Progenitor cell of endocrine pancreas (in vitro differentiated cells): ENCODE measurements at regions not wholly inside any gene's neighbourhood (a gene's known extent, or its start where the extent isn't known, plus 50 kb on each side); places are given as distances from the start of the nearest gene placed in this dataset.

Experiments used
- DNase-seq: peaks from one replicate; pipeline ENCODE4 v3.0.0; 2021; ENCODE audit warnings: low spot score; ENCODE audit not compliant: unreplicated experiment
- H3K27ac Mint-ChIP-seq: 2 replicates; pipeline ENCODE4 v1.8.0; 2021; ENCODE audit warnings: mild to moderate bottlenecking, moderate library complexity, mixed read lengths
- H3K27me3 Mint-ChIP-seq: 2 replicates; pipeline ENCODE4 v1.8.0; 2021; ENCODE audit warnings: mixed read lengths
- H3K36me3 Mint-ChIP-seq: 2 replicates; pipeline ENCODE4 v1.8.0; 2022; ENCODE audit warnings: mixed read lengths; ENCODE audit not compliant: insufficient read depth
- H3K4me1 Mint-ChIP-seq: 2 replicates; pipeline ENCODE4 v1.8.0; 2021; ENCODE audit warnings: low read depth, mixed read lengths
- H3K4me3 Mint-ChIP-seq: 2 replicates; pipeline ENCODE4 v1.8.0; 2021; ENCODE audit warnings: low read depth, mild to moderate bottlenecking, moderate library complexity, mixed read lengths
- H3K9me3 Mint-ChIP-seq: 2 replicates; pipeline ENCODE4 v1.8.0; 2021; ENCODE audit warnings: low read depth, mixed read lengths
- CTCF ChIP-seq: fragments of 200-600 bp; sonication (generic); IDR thresholded peaks from one replicate; pipeline ENCODE4 v1.5.0; 2021; ENCODE audit warnings: antibody characterized with exemption, mild to moderate bottlenecking; ENCODE audit not compliant: unreplicated experiment

GRCh38 chr15:93614386-93615104, 525.5 kb upstream of the RGMA start:
- peaks cover 63% of the 10 kb centered on the region for H3K27me3 Mint-ChIP-seq
- H3K4me3 Mint-ChIP-seq = no peak overlapping the region
- H3K36me3 Mint-ChIP-seq = no peaks in the 10 kb centered on the region
- TF ChIP-seq CTCF = no peak
- peaks cover 5% of the 10 kb centered on the region for H3K9me3 Mint-ChIP-seq
- no peak for DNase-seq
- H3K27ac Mint-ChIP-seq = no peak overlapping the region
- no peaks in the 10 kb centered on the region for H3K4me1 Mint-ChIP-seq

- Mint-ChIP-seq H3K9me3 (peaks cover 5% of the 10 kb centered on the region), H3K27me3 (peaks cover 56% of the 10 kb centered on the region), H3K27ac (no peak overlapping the region), H3K36me3 (no peaks in the 10 kb centered on the region), H3K4me3 (no peak overlapping the region), H3K4me1 (no peaks in the 10 kb centered on the region)
- no peak for DNase-seq
- TF ChIP-seq CTCF = no peak
Observed at GRCh38 chr15:93613386-93613785, 524.4 kb upstream of the RGMA start.

- no peak for TF ChIP-seq CTCF
- no peak for DNase-seq
- H3K4me3 Mint-ChIP-seq = no peak overlapping the region
- no peaks in the 10 kb centered on the region for H3K36me3 Mint-ChIP-seq
- H3K27me3 Mint-ChIP-seq = peaks cover 58% of the 10 kb centered on the region
- no peaks in the 10 kb centered on the region for H3K4me1 Mint-ChIP-seq
- H3K27ac Mint-ChIP-seq = no peak overlapping the region
- H3K9me3 Mint-ChIP-seq = peaks cover 5% of the 10 kb centered on the region
Observed at GRCh38 chr15:93612953-93613352, 523.9 kb upstream of the RGMA start.

- no peak for DNase-seq
- no peak overlapping the region for H3K27ac Mint-ChIP-seq
- no peak for TF ChIP-seq CTCF
- H3K4me1 Mint-ChIP-seq = no peaks in the 10 kb centered on the region
- H3K36me3 Mint-ChIP-seq = no peaks in the 10 kb centered on the region
- peaks cover 57% of the 10 kb centered on the region for H3K27me3 Mint-ChIP-seq
- H3K4me3 Mint-ChIP-seq = no peak overlapping the region
- H3K9me3 Mint-ChIP-seq = peaks cover 5% of the 10 kb centered on the region
Observed at GRCh38 chr15:93610944-93611343, 521.9 kb upstream of the RGMA start.

GRCh38 chr15:93608643-93609148, 519.7 kb upstream of the RGMA start:
- no peak overlapping the region for H3K27ac Mint-ChIP-seq
- peaks cover 5% of the 10 kb centered on the region for H3K9me3 Mint-ChIP-seq
- no peak for DNase-seq
- no peak for TF ChIP-seq CTCF
- H3K27me3 Mint-ChIP-seq = peaks cover 58% of the 10 kb centered on the region
- H3K4me3 Mint-ChIP-seq = no peak overlapping the region
- H3K36me3 Mint-ChIP-seq = no peaks in the 10 kb centered on the region
- H3K4me1 Mint-ChIP-seq = no peaks in the 10 kb centered on the region
